ENCODE measurements at regions not wholly inside any gene's neighbourhood (a gene's known extent, or its start where the extent isn't known, plus 50 kb on each side); places are given as distances from the start of the nearest gene placed in this dataset.

GRCh38 chr12:131505561-131505960, 205.3 kb upstream of the SFSWAP start:
- Histone ChIP-seq H3K27me3 (ENCODE audit: control insufficient read depth, insufficient read depth, low read length) (no peaks in the 10 kb centered on the region), H3K36me3 (ENCODE audit: control insufficient read depth, insufficient read depth, low read length) (no peaks in the 10 kb centered on the region), H3K4me3 (ENCODE audit: low read depth, low read length) (no peak overlapping the region)
- TF ChIP-seq, protein P1, sequence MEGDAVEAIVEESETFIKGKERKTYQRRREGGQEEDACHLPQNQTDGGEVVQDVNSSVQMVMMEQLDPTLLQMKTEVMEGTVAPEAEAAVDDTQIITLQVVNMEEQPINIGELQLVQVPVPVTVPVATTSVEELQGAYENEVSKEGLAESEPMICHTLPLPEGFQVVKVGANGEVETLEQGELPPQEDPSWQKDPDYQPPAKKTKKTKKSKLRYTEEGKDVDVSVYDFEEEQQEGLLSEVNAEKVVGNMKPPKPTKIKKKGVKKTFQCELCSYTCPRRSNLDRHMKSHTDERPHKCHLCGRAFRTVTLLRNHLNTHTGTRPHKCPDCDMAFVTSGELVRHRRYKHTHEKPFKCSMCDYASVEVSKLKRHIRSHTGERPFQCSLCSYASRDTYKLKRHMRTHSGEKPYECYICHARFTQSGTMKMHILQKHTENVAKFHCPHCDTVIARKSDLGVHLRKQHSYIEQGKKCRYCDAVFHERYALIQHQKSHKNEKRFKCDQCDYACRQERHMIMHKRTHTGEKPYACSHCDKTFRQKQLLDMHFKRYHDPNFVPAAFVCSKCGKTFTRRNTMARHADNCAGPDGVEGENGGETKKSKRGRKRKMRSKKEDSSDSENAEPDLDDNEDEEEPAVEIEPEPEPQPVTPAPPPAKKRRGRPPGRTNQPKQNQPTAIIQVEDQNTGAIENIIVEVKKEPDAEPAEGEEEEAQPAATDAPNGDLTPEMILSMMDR (IDR thresholded peaks at IDR 0.05; ENCODE audit: insufficient read depth, low read length, poor library complexity, severe bottlenecking): no peak
- DNase-seq (ENCODE audit: low read depth): no peak

GRCh38 chr12:131506426-131506825, 204.5 kb upstream of the SFSWAP start:
- no peak overlapping the region for H3K4me3 ChIP-seq (ENCODE audit: low read depth, low read length)
- H3K36me3 ChIP-seq (ENCODE audit: control insufficient read depth, insufficient read depth, low read length): no peaks in the 10 kb centered on the region
- no peak for DNase-seq (ENCODE audit: low read depth)
- no peaks in the 10 kb centered on the region for H3K27me3 ChIP-seq (ENCODE audit: control insufficient read depth, insufficient read depth, low read length)
- TF ChIP-seq, protein P1 (IDR thresholded peaks at IDR 0.05; ENCODE audit: insufficient read depth, low read length, poor library complexity, severe bottlenecking): no peak

DNA sequence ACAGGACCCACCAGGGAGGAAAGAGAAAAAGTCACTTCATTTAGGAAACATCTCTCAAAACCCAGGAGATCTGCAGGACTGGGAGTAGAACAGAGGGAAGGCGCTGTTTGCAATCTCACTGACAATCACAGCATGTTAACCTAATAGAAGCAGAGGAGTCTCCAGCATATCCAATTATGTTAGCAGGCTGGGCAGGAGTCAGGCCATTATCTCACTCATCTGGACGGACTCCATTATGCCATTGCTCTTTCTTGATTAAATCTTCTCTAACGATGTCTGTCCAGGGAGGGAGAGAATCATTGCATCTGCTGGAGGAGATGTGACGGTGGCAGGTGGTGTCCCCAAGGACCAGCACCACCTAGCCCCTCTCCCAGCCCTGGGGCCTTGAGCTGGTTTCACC, 203.8 kb upstream of the SFSWAP start:
- DNase-seq (ENCODE audit: low read depth): no peak
- Histone ChIP-seq H3K27me3 (ENCODE audit: control insufficient read depth, insufficient read depth, low read length) (no peaks in the 10 kb centered on the region), H3K36me3 (ENCODE audit: control insufficient read depth, insufficient read depth, low read length) (no peaks in the 10 kb centered on the region), H3K4me3 (ENCODE audit: low read depth, low read length) (no peak overlapping the region)
- TF ChIP-seq, protein P1 (IDR thresholded peaks at IDR 0.05; ENCODE audit: insufficient read depth, low read length, poor library complexity, severe bottlenecking): no peak

GRCh38 chr12:131507881-131508280, 203.0 kb upstream of the SFSWAP start:
- no peak for DNase-seq (ENCODE audit: low read depth)
- H3K4me3 ChIP-seq (ENCODE audit: low read depth, low read length): no peak overlapping the region
- TF ChIP-seq, protein P1 (IDR thresholded peaks at IDR 0.05; ENCODE audit: insufficient read depth, low read length, poor library complexity, severe bottlenecking): no peak
- no peaks in the 10 kb centered on the region for H3K36me3 ChIP-seq (ENCODE audit: control insufficient read depth, insufficient read depth, low read length)
- H3K27me3 ChIP-seq (ENCODE audit: control insufficient read depth, insufficient read depth, low read length): no peaks in the 10 kb centered on the region

DNA sequence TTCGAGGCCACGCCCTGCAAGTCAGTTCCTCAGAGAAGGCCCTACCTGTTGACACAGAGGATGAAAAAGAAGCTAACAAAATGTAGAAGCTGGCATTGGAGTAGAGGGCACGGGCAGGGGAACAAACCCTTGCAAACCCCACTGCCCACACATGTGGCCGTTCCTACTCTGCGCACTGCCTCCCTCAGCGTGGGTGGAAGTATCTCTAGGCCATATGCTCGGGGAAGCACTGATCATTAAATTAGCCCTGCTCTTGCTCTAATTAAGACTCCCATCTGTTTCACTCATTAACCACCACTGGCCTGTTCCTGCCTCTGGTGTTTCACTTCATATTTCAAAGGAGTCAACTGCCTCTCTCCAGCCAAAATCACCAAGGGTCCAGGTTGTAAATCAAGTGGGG, 201.2 kb upstream of the SFSWAP start:
- Histone ChIP-seq H3K36me3 (ENCODE audit: control insufficient read depth, insufficient read depth, low read length) (no peaks in the 10 kb centered on the region), H3K27me3 (ENCODE audit: control insufficient read depth, insufficient read depth, low read length) (no peaks in the 10 kb centered on the region)
- DNase-seq (ENCODE audit: low read depth): no peak

GRCh38 chr12:131510431-131510830, 200.5 kb upstream of the SFSWAP start:
- TF ChIP-seq, protein P1 (IDR thresholded peaks at IDR 0.05; ENCODE audit: insufficient read depth, low read length, poor library complexity, severe bottlenecking): no peak
- H3K36me3 ChIP-seq (ENCODE audit: control insufficient read depth, insufficient read depth, low read length): no peaks in the 10 kb centered on the region
- no peak overlapping the region for H3K4me3 ChIP-seq (ENCODE audit: low read depth, low read length)
- H3K27me3 ChIP-seq (ENCODE audit: control insufficient read depth, insufficient read depth, low read length): no peaks in the 10 kb centered on the region
- no peak for DNase-seq (ENCODE audit: low read depth)

More for the DNA sequence above, 201.2 kb upstream of the SFSWAP start:
- no peak overlapping the region for H3K4me3 ChIP-seq (ENCODE audit: low read depth, low read length)
- TF ChIP-seq, protein P1 (IDR thresholded peaks at IDR 0.05; ENCODE audit: insufficient read depth, low read length, poor library complexity, severe bottlenecking): no peak
